NCI-H1694 (cell line): ENCODE measurements at regions not wholly inside any gene's neighbourhood (a gene's known extent, or its start where the extent isn't known, plus 50 kb on each side); places are given as distances from the start of the nearest gene placed in this dataset.

Experiments used
- DNase-seq: peaks from one replicate; lab custom pipeline; 2025; lab: John Stamatoyannopoulos, UW

- peak; percentile 33 for DNase-seq
Measured at GRCh38 chr13:22311734-22312404, 641.0 kb downstream of the FGF9 start.

- DNase-seq = no peak
Measured at GRCh38 chr13:22312405-22312803, 641.5 kb downstream of the FGF9 start.

- DNase-seq = no peak
Measured at GRCh38 chr13:22316494-22317025, 645.7 kb downstream of the FGF9 start.

GRCh38 chr13:22320991-22321390 lies 650.1 kb downstream of the FGF9 start:
- no peak for DNase-seq

GRCh38 chr13:22325761-22326160 lies 654.9 kb downstream of the FGF9 start:
- DNase-seq = no peak

GRCh38 chr13:22332416-22332815 lies 661.5 kb downstream of the FGF9 start:
- DNase-seq = no peak

GRCh38 chr13:22336460-22336859 lies 665.6 kb downstream of the FGF9 start:
- no peak for DNase-seq

GRCh38 chr13:22357132-22357531 lies 686.3 kb downstream of the FGF9 start:
- no peak for DNase-seq

- no peak for DNase-seq
Measured at GRCh38 chr13:22369090-22369489, 698.2 kb downstream of the FGF9 start.

- no peak for DNase-seq
Measured at GRCh38 chr13:22369840-22370239, 699.0 kb downstream of the FGF9 start.

- no peak for DNase-seq
Measured at GRCh38 chr13:22372261-22372660, 701.4 kb downstream of the FGF9 start.

- DNase-seq = no peak
Measured at GRCh38 chr13:22375151-22375550, 704.3 kb downstream of the FGF9 start.

- DNase-seq = no peak
Measured at GRCh38 chr13:22387899-22388298, 717.0 kb downstream of the FGF9 start.

- DNase-seq = no peak
Measured at GRCh38 chr13:22399801-22400420, 729.0 kb downstream of the FGF9 start.

- DNase-seq = no peak
Measured at GRCh38 chr13:22402682-22403081, 731.8 kb downstream of the FGF9 start.

- no peak for DNase-seq
Measured at GRCh38 chr13:22403144-22403543, 732.3 kb downstream of the FGF9 start.

- no peak for DNase-seq
Measured at GRCh38 chr13:22405891-22406290, 735.0 kb downstream of the FGF9 start.

- no peak for DNase-seq
Measured at GRCh38 chr13:22412452-22412851, 741.6 kb downstream of the FGF9 start.

GRCh38 chr13:22422023-22422422 lies 751.1 kb downstream of the FGF9 start:
- no peak for DNase-seq

- no peak for DNase-seq
Measured at GRCh38 chr13:22422712-22423111, 751.8 kb downstream of the FGF9 start.

- no peak for DNase-seq
Measured at GRCh38 chr13:22423261-22423660, 752.4 kb downstream of the FGF9 start.

GRCh38 chr13:22425087-22425486 lies 754.2 kb downstream of the FGF9 start:
- DNase-seq = no peak

- DNase-seq = no peak
Measured at GRCh38 chr13:22427066-22427465, 753.7 kb upstream of the SGCG start.

GRCh38 chr13:22427783-22428182 lies 753.0 kb upstream of the SGCG start:
- DNase-seq = no peak
